Astrocyte (in vitro differentiated cells and primary cell): ENCODE measurements at regions not wholly inside any gene's neighbourhood (a gene's known extent, or its start where the extent isn't known, plus 50 kb on each side); places are given as distances from the start of the nearest gene placed in this dataset.

Experiments
- EZH2 ChIP-seq: IDR thresholded peaks from 2 replicates; pipeline ENCODE4 v1.6.1; 2012; ENCODE audit warnings: mild to moderate bottlenecking, low read length, inconsistent platforms; ENCODE audit not compliant: insufficient read depth
- TF ChIP-seq, protein P1 (sequence below): IDR thresholded peaks from 2 replicates; pipeline ENCODE4 v1.5.1; 2011; ENCODE audit warnings: low read depth, mild to moderate bottlenecking, inconsistent platforms, low read length, moderate library complexity; ENCODE audit not compliant: insufficient read depth

DNA sequence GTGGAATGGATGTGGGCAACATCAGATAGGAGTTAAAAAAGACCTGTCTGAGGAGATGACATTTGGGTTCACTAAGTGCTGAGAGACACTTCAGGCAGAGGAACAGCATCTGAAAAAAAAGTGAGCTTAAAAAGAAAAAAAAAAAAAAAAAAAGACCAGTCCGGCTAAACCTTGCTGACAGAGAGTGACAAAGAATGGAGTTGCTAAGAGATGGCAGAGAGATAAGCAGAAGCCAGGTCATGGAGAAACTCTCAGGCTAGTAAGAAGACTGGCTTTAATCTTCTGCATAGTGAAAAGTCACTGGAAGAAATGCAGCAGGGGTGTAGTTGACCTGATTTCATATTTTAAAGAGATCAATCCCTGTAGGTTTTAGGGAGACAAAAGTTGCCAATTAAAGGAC is 711.1 kb upstream of the SEMA3D start:
- TF ChIP-seq, protein P1, sequence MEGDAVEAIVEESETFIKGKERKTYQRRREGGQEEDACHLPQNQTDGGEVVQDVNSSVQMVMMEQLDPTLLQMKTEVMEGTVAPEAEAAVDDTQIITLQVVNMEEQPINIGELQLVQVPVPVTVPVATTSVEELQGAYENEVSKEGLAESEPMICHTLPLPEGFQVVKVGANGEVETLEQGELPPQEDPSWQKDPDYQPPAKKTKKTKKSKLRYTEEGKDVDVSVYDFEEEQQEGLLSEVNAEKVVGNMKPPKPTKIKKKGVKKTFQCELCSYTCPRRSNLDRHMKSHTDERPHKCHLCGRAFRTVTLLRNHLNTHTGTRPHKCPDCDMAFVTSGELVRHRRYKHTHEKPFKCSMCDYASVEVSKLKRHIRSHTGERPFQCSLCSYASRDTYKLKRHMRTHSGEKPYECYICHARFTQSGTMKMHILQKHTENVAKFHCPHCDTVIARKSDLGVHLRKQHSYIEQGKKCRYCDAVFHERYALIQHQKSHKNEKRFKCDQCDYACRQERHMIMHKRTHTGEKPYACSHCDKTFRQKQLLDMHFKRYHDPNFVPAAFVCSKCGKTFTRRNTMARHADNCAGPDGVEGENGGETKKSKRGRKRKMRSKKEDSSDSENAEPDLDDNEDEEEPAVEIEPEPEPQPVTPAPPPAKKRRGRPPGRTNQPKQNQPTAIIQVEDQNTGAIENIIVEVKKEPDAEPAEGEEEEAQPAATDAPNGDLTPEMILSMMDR = no peak
- no peak for TF ChIP-seq EZH2
